ENCODE measurements at regions not wholly inside any gene's neighbourhood (a gene's known extent, or its start where the extent isn't known, plus 50 kb on each side); places are given as distances from the start of the nearest gene placed in this dataset.

- TF ChIP-seq CTCF (IDR thresholded peaks at IDR 0.05; ENCODE audit: low read depth, low read length, missing control alignments), result no peak
- in situ Hi-C loops (cut with HindIII; ENCODE audit: low sequenced_read_pairs), result no loop called here
- DNase-seq (ENCODE audit: low read depth), result no peak
- H3K4me3 ChIP-seq (ENCODE audit: low read depth, low read length), result no peak overlapping the region
These were observed 51.1 kb upstream of the NHSL1 start for GRCh38 chr6:138550346-138550767.

- no peak for TF ChIP-seq CTCF (IDR thresholded peaks at IDR 0.05; ENCODE audit: low read depth, low read length, missing control alignments)
- DNase-seq (ENCODE audit: low read depth), result no peak
- in situ Hi-C loops (cut with HindIII; ENCODE audit: low sequenced_read_pairs), result no loop called here
- no peak overlapping the region for H3K4me3 ChIP-seq (ENCODE audit: low read depth, low read length)
These were observed 54.9 kb upstream of the NHSL1 start for GRCh38 chr6:138554146-138554545.

GRCh38 chr6:138555421-138555988 is 56.2 kb upstream of the NHSL1 start:
- TF ChIP-seq CTCF (IDR thresholded peaks at IDR 0.05; ENCODE audit: low read depth, low read length, missing control alignments), result no peak
- in situ Hi-C loops (cut with HindIII; ENCODE audit: low sequenced_read_pairs), result no loop called here
- no peak for DNase-seq (ENCODE audit: low read depth)
- H3K4me3 ChIP-seq (ENCODE audit: low read depth, low read length), result no peak overlapping the region

- H3K4me3 ChIP-seq (ENCODE audit: low read depth, low read length), result no peak overlapping the region
- no peak for DNase-seq (ENCODE audit: low read depth)
- in situ Hi-C loops (cut with HindIII; ENCODE audit: low sequenced_read_pairs), result no loop called here
- TF ChIP-seq CTCF (IDR thresholded peaks at IDR 0.05; ENCODE audit: low read depth, low read length, missing control alignments), result no peak
These were observed 57.9 kb upstream of the NHSL1 start for GRCh38 chr6:138557147-138557546.

GRCh38 chr6:138559143-138559542 is 59.8 kb upstream of the NHSL1 start:
- TF ChIP-seq CTCF (IDR thresholded peaks at IDR 0.05; ENCODE audit: low read depth, low read length, missing control alignments), result no peak
- in situ Hi-C loops (cut with HindIII; ENCODE audit: low sequenced_read_pairs), result no loop called here

GRCh38 chr6:138560130-138560860 is 61.0 kb upstream of the NHSL1 start:
- DNase-seq (ENCODE audit: low read depth), result no peak
- TF ChIP-seq CTCF (IDR thresholded peaks at IDR 0.05; ENCODE audit: low read depth, low read length, missing control alignments), result no peak
- H3K4me3 ChIP-seq (ENCODE audit: low read depth, low read length), result no peak overlapping the region
- in situ Hi-C loops (cut with HindIII; ENCODE audit: low sequenced_read_pairs), result no loop called here

More at GRCh38 chr6:138559143-138559542, 59.8 kb upstream of the NHSL1 start:
- no peak overlapping the region for H3K4me3 ChIP-seq (ENCODE audit: low read depth, low read length)
- DNase-seq (ENCODE audit: low read depth), result no peak

Measured in astrocyte of the cerebellum (primary cell).